ENCODE measurements at regions not wholly inside any gene's neighbourhood (a gene's known extent, or its start where the extent isn't known, plus 50 kb on each side); places are given as distances from the start of the nearest gene placed in this dataset.

- Histone ChIP-seq H3K9me3 (no peaks in the 10 kb centered on the region), H3K27me3 (no peaks in the 10 kb centered on the region), H3K4me3 (no peak overlapping the region), H3K27ac (no peak overlapping the region), H3K36me3 (no peaks in the 10 kb centered on the region), H3K4me1 (no peaks in the 10 kb centered on the region)
- no peak for DNase-seq (ENCODE audit: low spot score in 2 of 2)
- 59% methylated on average over 2 of the region's 2 CpGs for WGBS
- TF ChIP-seq EP300 (IDR thresholded peaks at IDR 0.05) = no peak
- TF ChIP-seq POLR2AphosphoS5 (IDR thresholded peaks at IDR 0.05) = no peak
- TF ChIP-seq POLR2A (IDR thresholded peaks at IDR 0.05) = no peak
- TF ChIP-seq, protein P1, sequence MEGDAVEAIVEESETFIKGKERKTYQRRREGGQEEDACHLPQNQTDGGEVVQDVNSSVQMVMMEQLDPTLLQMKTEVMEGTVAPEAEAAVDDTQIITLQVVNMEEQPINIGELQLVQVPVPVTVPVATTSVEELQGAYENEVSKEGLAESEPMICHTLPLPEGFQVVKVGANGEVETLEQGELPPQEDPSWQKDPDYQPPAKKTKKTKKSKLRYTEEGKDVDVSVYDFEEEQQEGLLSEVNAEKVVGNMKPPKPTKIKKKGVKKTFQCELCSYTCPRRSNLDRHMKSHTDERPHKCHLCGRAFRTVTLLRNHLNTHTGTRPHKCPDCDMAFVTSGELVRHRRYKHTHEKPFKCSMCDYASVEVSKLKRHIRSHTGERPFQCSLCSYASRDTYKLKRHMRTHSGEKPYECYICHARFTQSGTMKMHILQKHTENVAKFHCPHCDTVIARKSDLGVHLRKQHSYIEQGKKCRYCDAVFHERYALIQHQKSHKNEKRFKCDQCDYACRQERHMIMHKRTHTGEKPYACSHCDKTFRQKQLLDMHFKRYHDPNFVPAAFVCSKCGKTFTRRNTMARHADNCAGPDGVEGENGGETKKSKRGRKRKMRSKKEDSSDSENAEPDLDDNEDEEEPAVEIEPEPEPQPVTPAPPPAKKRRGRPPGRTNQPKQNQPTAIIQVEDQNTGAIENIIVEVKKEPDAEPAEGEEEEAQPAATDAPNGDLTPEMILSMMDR (IDR thresholded peaks at IDR 0.05) = no peak
Measured at GRCh38 chr13:52936806-52937205, 88.4 kb upstream of the PCDH8 start.

GRCh38 chr13:52934258-52934657 is 85.8 kb upstream of the PCDH8 start:
- WGBS = 67% methylated on average over 7 of the region's 7 CpGs
- Histone ChIP-seq H3K4me1 (no peaks in the 10 kb centered on the region), H3K4me3 (no peak overlapping the region), H3K27ac (no peak overlapping the region), H3K9me3 (no peaks in the 10 kb centered on the region), H3K36me3 (no peaks in the 10 kb centered on the region), H3K27me3 (no peaks in the 10 kb centered on the region)
- DNase-seq (ENCODE audit: low spot score in 2 of 2) = no peak
- TF ChIP-seq, protein P1 (IDR thresholded peaks at IDR 0.05) = no peak

- WGBS = 82% methylated on average over 25 of the region's 25 CpGs
- Histone ChIP-seq H3K36me3 (no peaks in the 10 kb centered on the region), H3K4me3 (no peak overlapping the region), H3K27ac (no peak overlapping the region), H3K27me3 (no peaks in the 10 kb centered on the region), H3K9me3 (no peaks in the 10 kb centered on the region), H3K4me1 (no peaks in the 10 kb centered on the region)
- no peak for DNase-seq (ENCODE audit: low spot score in 2 of 2)
- TF ChIP-seq, protein P1 (IDR thresholded peaks at IDR 0.05) = no peak
Measured at GRCh38 chr13:52933547-52934210, 85.2 kb upstream of the PCDH8 start.

- Histone ChIP-seq H3K27me3 (no peaks in the 10 kb centered on the region), H3K27ac (no peak overlapping the region), H3K9me3 (no peaks in the 10 kb centered on the region), H3K4me3 (no peak overlapping the region), H3K36me3 (no peaks in the 10 kb centered on the region), H3K4me1 (no peaks in the 10 kb centered on the region)
- TF ChIP-seq POLR2AphosphoS5 (IDR thresholded peaks at IDR 0.05) = no peak
- TF ChIP-seq POLR2A (IDR thresholded peaks at IDR 0.05) = no peak
- no peak for DNase-seq (ENCODE audit: low spot score in 2 of 2)
- WGBS = 84% methylated on average over 7 of the region's 7 CpGs
Measured at GRCh38 chr13:52933099-52933498, 84.7 kb upstream of the PCDH8 start.

- WGBS = 93% methylated on average over 6 of the region's 6 CpGs
- H3K27ac ChIP-seq = no peak overlapping the region
- TF ChIP-seq POLR2A (IDR thresholded peaks at IDR 0.05) = no peak
- TF ChIP-seq, protein P1 (IDR thresholded peaks at IDR 0.05) = no peak
- no peak for TF ChIP-seq POLR2AphosphoS5 (IDR thresholded peaks at IDR 0.05)
- TF ChIP-seq EP300 (IDR thresholded peaks at IDR 0.05) = no peak
Measured at GRCh38 chr13:52932649-52933048, 84.2 kb upstream of the PCDH8 start.

More at GRCh38 chr13:52932649-52933048, 84.2 kb upstream of the PCDH8 start:
- no peak for DNase-seq (ENCODE audit: low spot score in 2 of 2)
- no peaks in the 10 kb centered on the region for H3K27me3 ChIP-seq
- no peaks in the 10 kb centered on the region for H3K4me1 ChIP-seq
- no peak overlapping the region for H3K4me3 ChIP-seq
- no peaks in the 10 kb centered on the region for H3K9me3 ChIP-seq
- H3K36me3 ChIP-seq = no peaks in the 10 kb centered on the region

Measured in suprapubic skin (tissue), 4 donors.